ENCODE measurements at regions not wholly inside any gene's neighbourhood (a gene's known extent, or its start where the extent isn't known, plus 50 kb on each side); places are given as distances from the start of the nearest gene placed in this dataset.

- Histone ChIP-seq H3K9me3 (no peaks in the 10 kb centered on the region), H3K4me3 (replicated peaks in 1 of 3) (no peak overlapping the region), H3K27ac (no peak overlapping the region), H3K36me3 (no peaks in the 10 kb centered on the region), H3K27me3 (no peaks in the 10 kb centered on the region), H3K4me1 (no peaks in the 10 kb centered on the region)
- intact Hi-C loops (cut with DNase I): no loop called here
- WGBS, 2 donors: 86 to 89% methylated on average over 3 of the region's 3 CpGs
- no peak for TF ChIP-seq POLR2A (IDR thresholded peaks at IDR 0.05)
- no peak for TF ChIP-seq CTCF (IDR thresholded peaks at IDR 0.05)
- DNase-seq: no peak
Measured at GRCh38 chr11:39221550-39222138, 2237.8 kb downstream of the LRRC4C start.

- Histone ChIP-seq H3K27ac (no peak overlapping the region), H3K4me3 (replicated peaks in 1 of 3) (no peak overlapping the region), H3K9me3 (no peaks in the 10 kb centered on the region), H3K36me3 (no peaks in the 10 kb centered on the region), H3K27me3 (no peaks in the 10 kb centered on the region), H3K4me1 (no peaks in the 10 kb centered on the region)
- intact Hi-C loops (cut with DNase I): no loop called here
- WGBS, 2 donors: 93 to 94% methylated on average over 3 of the region's 3 CpGs
- no peak for DNase-seq
- no peak for TF ChIP-seq CTCF (IDR thresholded peaks at IDR 0.05)
- TF ChIP-seq POLR2A (IDR thresholded peaks at IDR 0.05): no peak
Measured at GRCh38 chr11:39220501-39221230, 2238.8 kb downstream of the LRRC4C start.

GRCh38 chr11:39220069-39220468 lies 2239.4 kb downstream of the LRRC4C start:
- Histone ChIP-seq H3K27me3 (no peaks in the 10 kb centered on the region), H3K36me3 (no peaks in the 10 kb centered on the region), H3K9me3 (no peaks in the 10 kb centered on the region), H3K27ac (no peak overlapping the region), H3K4me3 (replicated peaks in 1 of 3) (no peak overlapping the region), H3K4me1 (no peaks in the 10 kb centered on the region)
- no peak for TF ChIP-seq POLR2A (IDR thresholded peaks at IDR 0.05)
- no peak for TF ChIP-seq CTCF (IDR thresholded peaks at IDR 0.05)
- intact Hi-C loops (cut with DNase I): no loop called here
- DNase-seq: no peak
- WGBS, 2 donors: 96 to 97% methylated on average over 1 of the region's 1 CpG

GRCh38 chr11:39209981-39210380 lies 2249.5 kb downstream of the LRRC4C start:
- intact Hi-C loops (cut with DNase I): no loop called here
- Histone ChIP-seq H3K36me3 (no peaks in the 10 kb centered on the region), H3K4me3 (replicated peaks in 1 of 3) (no peak overlapping the region), H3K27me3 (no peaks in the 10 kb centered on the region), H3K27ac (no peak overlapping the region), H3K9me3 (no peaks in the 10 kb centered on the region), H3K4me1 (peaks cover 11 to 20% of the 10 kb centered on the region in 2 donors)
- WGBS, 2 donors: 30 to 36% methylated on average over 2 of the region's 2 CpGs
- TF ChIP-seq CTCF (IDR thresholded peaks at IDR 0.05) (no peak), POLR2A (IDR thresholded peaks at IDR 0.05) (no peak)
- peak; percentile 6 to 15 for DNase-seq

- DNase-seq: no peak
- no peaks in the 10 kb centered on the region for H3K27me3 ChIP-seq
- no peak overlapping the region for H3K4me3 ChIP-seq (replicated peaks in 1 of 3)
- no peaks in the 10 kb centered on the region for H3K36me3 ChIP-seq
- intact Hi-C loops (cut with DNase I): no loop called here
- no peaks in the 10 kb centered on the region for H3K9me3 ChIP-seq
- H3K4me1 ChIP-seq: peaks cover 0 to 7% of the 10 kb centered on the region in 2 donors
- H3K27ac ChIP-seq: no peak overlapping the region
- no peak for TF ChIP-seq CTCF (IDR thresholded peaks at IDR 0.05)
- no peak for TF ChIP-seq POLR2A (IDR thresholded peaks at IDR 0.05)
- 62 to 74% methylated on average over 3 of the region's 3 CpGs for WGBS, 2 donors
Measured at GRCh38 chr11:39205236-39205995, 2254.0 kb downstream of the LRRC4C start.
